GM12878 (cell line): ENCODE measurements at regions not wholly inside any gene's neighbourhood (a gene's known extent, or its start where the extent isn't known, plus 50 kb on each side); places are given as distances from the start of the nearest gene placed in this dataset.

Experiments
- ATAC-seq: fragments of 200-7000 bp; cut with Tn5 transposase; 3 replicates; pipeline ENCODE4 v1.9.1; 2020; ENCODE audit warnings: mild to moderate bottlenecking, moderate library complexity
- BruUV-seq: library from RNA; stranded (reverse); fragments of 400-500 nt; replicated peaks from 2 replicates; lab custom pipeline; 2021; lab: Mats Ljungman, UMichigan
- CTCF ChIA-PET: fragments of 300-600 bp; sonication (Branson Sonifier 250); formaldehyde crosslinking; extraction: SDS; loops from one replicate; lab custom pipeline; 2021; ENCODE audit warnings: inconsistent platforms; lab: Yijun Ruan, JAX
- POLR2A ChIA-PET: fragments of 350-600 bp; formaldehyde crosslinking; extraction: SDS; loops from one replicate; lab custom pipeline; 2021; ENCODE audit warnings: inconsistent platforms; lab: Charles Lee
- RAD21 ChIA-PET: fragments of 300-600 bp; sonication (Branson Sonifier 250); formaldehyde crosslinking; loops from one replicate; lab custom pipeline; 2023; ENCODE audit warnings: antibody characterized with exemption; ENCODE audit not compliant: unreplicated experiment; lab: Charles Lee
- SMC1A ChIA-PET: fragments of 300-600 bp; sonication (Branson Sonifier 250); formaldehyde crosslinking; loops from one replicate; lab custom pipeline; 2023; ENCODE audit not compliant: unreplicated experiment, uncharacterized antibody; lab: Charles Lee
- DNase-seq: peaks from one replicate; pipeline ENCODE4 v3.0.0-alpha.2; 2011; ENCODE audit warnings: low read depth, low spot score
- FAIRE-seq: peaks from 3 replicates; lab custom pipeline; 2011; peaks lifted over from hg19 to GRCh38; lab: Jason Lieb, UNC
- H2AFZ ChIP-seq: 2 replicates; pipeline ENCODE4 v1.6.0; 2011; ENCODE audit warnings: low read depth, low read length, control low read depth; ENCODE audit not compliant: control insufficient read depth
- H3K27ac ChIP-seq: 2 replicates; pipeline ENCODE4 v1.5.1; 2011; ENCODE audit warnings: control low read depth; ENCODE audit not compliant: control insufficient read depth, insufficient read depth
- H3K27me3 ChIP-seq, 2 experiments: replicated peaks in 1 of 2; 2 replicates each; pipeline versions ENCODE4 v1.6.0 to v1.6.1; 2011; ENCODE audit warnings: low read length in 1 of 2; ENCODE audit not compliant: control insufficient read depth in 2 of 2, insufficient read depth in 2 of 2
- H3K36me3 ChIP-seq, 2 experiments: 2 replicates each; pipeline ENCODE4 v1.5.1; 2011; ENCODE audit warnings: low read length in 1 of 2; ENCODE audit not compliant: control insufficient read depth in 2 of 2, insufficient read depth in 2 of 2
- H3K4me1 ChIP-seq: 2 replicates; pipeline ENCODE4 v1.6.1; 2011; ENCODE audit warnings: mild to moderate bottlenecking, low read length, moderate library complexity, mixed read lengths; ENCODE audit not compliant: control insufficient read depth, insufficient read depth
- H3K4me2 ChIP-seq: 2 replicates; pipeline ENCODE4 v1.6.0; 2011; ENCODE audit warnings: control low read depth; ENCODE audit not compliant: control insufficient read depth, insufficient read depth
- H3K4me3 ChIP-seq: fragments of 200-600 bp; sonication (generic); 2 replicates; pipeline ENCODE4 v1.5.1; 2016
- H3K79me2 ChIP-seq: 2 replicates; pipeline ENCODE4 v1.6.0; 2011; ENCODE audit warnings: low read length; ENCODE audit not compliant: control insufficient read depth, insufficient read depth
- H3K9ac ChIP-seq: 2 replicates; pipeline ENCODE4 v1.8.0; 2011; ENCODE audit warnings: low read length, control low read depth, mixed read lengths; ENCODE audit not compliant: control insufficient read depth, insufficient read depth
- H3K9me3 ChIP-seq: replicated peaks from 3 replicates; pipeline ENCODE4 v1.5.1; 2011; ENCODE audit warnings: mild to moderate bottlenecking, low read length; ENCODE audit not compliant: control insufficient read depth, insufficient read depth
- H4K20me1 ChIP-seq: 2 replicates; pipeline ENCODE4 v1.6.0; 2011; ENCODE audit not compliant: control insufficient read depth, insufficient read depth
- BACH1 ChIP-seq: fragments of 450-650 bp; IDR thresholded peaks from 2 replicates; pipeline ENCODE4 v1.6.1; 2017; ENCODE audit warnings: mild to moderate bottlenecking, borderline replicate concordance
- BMI1 ChIP-seq: fragments of 450-650 bp; IDR thresholded peaks from 2 replicates; pipeline ENCODE4 v1.6.1; 2016; ENCODE audit warnings: mild to moderate bottlenecking, moderate library complexity, borderline replicate concordance
- CEBPZ ChIP-seq: fragments of 150-350 bp; IDR thresholded peaks from 2 replicates; pipeline ENCODE4 v1.6.1; 2016; ENCODE audit warnings: low read depth, low read length
- ETV6 ChIP-seq, 2 experiments: fragments of 450-650 bp in 1 of 2; IDR thresholded peaks in 1 of 2; conservative IDR thresholded peaks in 1 of 2; 2 replicates each; pipeline ENCODE4 v1.6.1; 2014; ENCODE audit warnings: antibody characterized with exemption in 1 of 2, borderline replicate concordance in 1 of 2, low read depth in 1 of 2, mild to moderate bottlenecking in 1 of 2, moderate library complexity in 1 of 2
- GABPA ChIP-seq: IDR thresholded peaks from 2 replicates; pipeline ENCODE4 v1.6.1; 2014; ENCODE audit warnings: antibody characterized with exemption, low read depth, mild to moderate bottlenecking, inconsistent platforms
- IRF4 ChIP-seq: IDR thresholded peaks from 2 replicates; pipeline ENCODE4 v1.6.1; 2011; ENCODE audit warnings: low read depth, low read length
- MEF2B ChIP-seq: fragments of 450-650 bp; IDR thresholded peaks from 2 replicates; pipeline ENCODE4 v1.6.1; 2018; ENCODE audit warnings: mild to moderate bottlenecking, moderate library complexity; ENCODE audit not compliant: partially characterized antibody, poor library complexity, severe bottlenecking
- MYC ChIP-seq: IDR thresholded peaks from 2 replicates; pipeline ENCODE4 v1.6.1; 2011; ENCODE audit warnings: mild to moderate bottlenecking, low read length, moderate library complexity, inconsistent platforms; ENCODE audit not compliant: insufficient read depth, insufficient replicate concordance, insufficient read length, severe bottlenecking
- RB1 ChIP-seq: fragments of 450-650 bp; formaldehyde crosslinking; IDR thresholded peaks from 2 replicates; pipeline ENCODE4 v1.6.1; 2017; ENCODE audit warnings: mild to moderate bottlenecking, borderline replicate concordance
- SREBF2 ChIP-seq: IDR thresholded peaks from 2 replicates; pipeline ENCODE4 v1.6.1; 2012; ENCODE audit warnings: mild to moderate bottlenecking, low read length
- YY1 ChIP-seq: IDR thresholded peaks from 2 replicates; pipeline ENCODE4 v1.6.1; 2011; ENCODE audit warnings: low read depth, mild to moderate bottlenecking, low read length
- ZBTB4 ChIP-seq: fragments of 450-650 bp; formaldehyde crosslinking; IDR thresholded peaks from 2 replicates; pipeline ENCODE4 v1.4.0; 2022; ENCODE audit warnings: mild to moderate bottlenecking, moderate library complexity
- WGBS: methylation state at CpG from one replicate; pipeline ENCODE4 v1.1.6; 2016; ENCODE audit warnings: low lambda C conversion rate; ENCODE audit not compliant: insufficient replicate concordance, insufficient coverage; ENCODE audit errors: missing lambda C conversion rate; 5-methylcytosine and 5-hydroxymethylcytosine counted together
- in situ Hi-C: fragments of 300-500 bp; cut with MboI; formaldehyde crosslinking; loops from 9 replicates; pipeline ENCODE4 v1.14.3; 2018; ENCODE audit warnings: mixed read lengths
- intact Hi-C: fragments of 100-400 bp; cut with micrococcal nuclease; formaldehyde crosslinking; loops from one replicate; pipeline ENCODE4 v1.14.2; 2022; ENCODE audit not compliant: unreplicated experiment
- TF ChIP-seq, protein P1 (sequence below): fragments of 450-650 bp; IDR thresholded peaks from 2 replicates; pipeline ENCODE4 v1.6.1; 2018; ENCODE audit warnings: borderline replicate concordance, mild to moderate bottlenecking; ENCODE audit not compliant: partially characterized antibody
- TF ChIP-seq, protein P2 (sequence below): IDR thresholded peaks from 2 replicates; pipeline ENCODE4 v1.6.1; 2012; ENCODE audit warnings: low read length, inconsistent platforms

DNA sequence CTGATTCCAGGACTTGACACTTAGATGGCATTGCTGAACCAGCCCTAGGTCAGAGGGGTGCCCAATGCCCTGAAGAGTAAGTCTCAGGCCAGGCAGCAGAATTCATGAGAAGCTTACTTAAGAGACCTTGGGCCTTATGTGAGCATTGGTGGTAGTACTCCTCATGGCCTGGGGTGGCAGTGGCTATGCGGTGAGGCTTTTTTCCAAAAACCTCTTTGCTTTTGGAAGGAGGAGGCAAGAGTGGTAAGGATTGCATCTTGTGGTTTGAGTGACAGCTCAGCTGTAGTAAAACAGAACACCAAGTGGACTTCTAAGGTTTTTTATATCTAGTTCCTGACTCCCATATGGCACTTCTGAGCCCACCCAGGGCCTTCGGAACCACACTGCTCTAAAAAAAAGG lies 459.0 kb upstream of the STEAP1 start:
- no peak for ATAC-seq
- H3K79me2 ChIP-seq: no peaks in the 10 kb centered on the region
- H3K4me2 ChIP-seq: no peak overlapping the region
- TF ChIP-seq, protein P1, sequence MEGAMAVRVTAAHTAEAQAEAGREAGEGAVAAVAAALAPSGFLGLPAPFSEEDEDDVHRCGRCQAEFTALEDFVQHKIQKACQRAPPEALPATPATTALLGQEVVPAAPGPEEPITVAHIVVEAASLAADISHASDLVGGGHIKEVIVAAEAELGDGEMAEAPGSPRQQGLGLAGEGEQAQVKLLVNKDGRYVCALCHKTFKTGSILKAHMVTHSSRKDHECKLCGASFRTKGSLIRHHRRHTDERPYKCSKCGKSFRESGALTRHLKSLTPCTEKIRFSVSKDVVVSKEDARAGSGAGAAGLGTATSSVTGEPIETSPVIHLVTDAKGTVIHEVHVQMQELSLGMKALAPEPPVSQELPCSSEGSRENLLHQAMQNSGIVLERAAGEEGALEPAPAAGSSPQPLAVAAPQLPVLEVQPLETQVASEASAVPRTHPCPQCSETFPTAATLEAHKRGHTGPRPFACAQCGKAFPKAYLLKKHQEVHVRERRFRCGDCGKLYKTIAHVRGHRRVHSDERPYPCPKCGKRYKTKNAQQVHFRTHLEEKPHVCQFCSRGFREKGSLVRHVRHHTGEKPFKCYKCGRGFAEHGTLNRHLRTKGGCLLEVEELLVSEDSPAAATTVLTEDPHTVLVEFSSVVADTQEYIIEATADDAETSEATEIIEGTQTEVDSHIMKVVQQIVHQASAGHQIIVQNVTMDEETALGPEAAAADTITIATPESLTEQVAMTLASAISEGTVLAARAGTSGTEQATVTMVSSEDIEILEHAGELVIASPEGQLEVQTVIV: no peak
- no peak for TF ChIP-seq YY1
- TF ChIP-seq IRF4: no peak
- no peak for TF ChIP-seq SREBF2
- TF ChIP-seq MEF2B: no peak
- no peak for TF ChIP-seq ETV6 (conservative IDR thresholded peaks at IDR 0.05 in 1 of 2, IDR thresholded peaks at IDR 0.05 in 1 of 2; ENCODE audit: borderline replicate concordance in 1 of 2, low read depth in 1 of 2)
- no peak for TF ChIP-seq GABPA
- no peak for TF ChIP-seq MYC
- no peak for TF ChIP-seq CEBPZ
- TF ChIP-seq, protein P2, sequence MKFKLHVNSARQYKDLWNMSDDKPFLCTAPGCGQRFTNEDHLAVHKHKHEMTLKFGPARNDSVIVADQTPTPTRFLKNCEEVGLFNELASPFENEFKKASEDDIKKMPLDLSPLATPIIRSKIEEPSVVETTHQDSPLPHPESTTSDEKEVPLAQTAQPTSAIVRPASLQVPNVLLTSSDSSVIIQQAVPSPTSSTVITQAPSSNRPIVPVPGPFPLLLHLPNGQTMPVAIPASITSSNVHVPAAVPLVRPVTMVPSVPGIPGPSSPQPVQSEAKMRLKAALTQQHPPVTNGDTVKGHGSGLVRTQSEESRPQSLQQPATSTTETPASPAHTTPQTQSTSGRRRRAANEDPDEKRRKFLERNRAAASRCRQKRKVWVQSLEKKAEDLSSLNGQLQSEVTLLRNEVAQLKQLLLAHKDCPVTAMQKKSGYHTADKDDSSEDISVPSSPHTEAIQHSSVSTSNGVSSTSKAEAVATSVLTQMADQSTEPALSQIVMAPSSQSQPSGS: no peak
- TF ChIP-seq RB1: no peak
- TF ChIP-seq BACH1: no peak
- TF ChIP-seq ZBTB4 (CRISPR knock-in tag): no peak
- TF ChIP-seq BMI1: no peak
- TF ChIP-seq, all 136 proteins: peak for 0
- ChIA-PET POLR2A (no interaction called here), RAD21 (no interaction called here), CTCF (no interaction called here), SMC1A (no interaction called here)
- no TSS peak for BruUV-seq
- Histone ChIP-seq H2AFZ (no peak overlapping the region), H3K27ac (no peak overlapping the region), H3K36me3 (no peaks in the 10 kb centered on the region), H3K9ac (no peak overlapping the region), H3K27me3 (no peaks in the 10 kb centered on the region), H3K4me3 (no peak overlapping the region), H3K4me1 (no peaks in the 10 kb centered on the region), H4K20me1 (no peaks in the 10 kb centered on the region), H3K9me3 (no peaks in the 10 kb centered on the region)
- in situ Hi-C loops (no loop called here), intact Hi-C loops (no loop called here)
- 68% methylated on average over 2 of the region's 2 CpGs for WGBS
- FAIRE-seq (no peak), DNase-seq (no peak)
